ENCODE measurements at regions not wholly inside any gene's neighbourhood (a gene's known extent, or its start where the extent isn't known, plus 50 kb on each side); places are given as distances from the start of the nearest gene placed in this dataset.

- TF ChIP-seq TCF7 (CRISPR knock-in tag; IDR thresholded peaks at IDR 0.05; ENCODE audit: low read depth) (no peak), CTCF (IDR thresholded peaks at IDR 0.05) (no peak), E2F4 (CRISPR knock-in tag; IDR thresholded peaks at IDR 0.05; ENCODE audit: borderline replicate concordance, low read depth) (no peak), NR1H2 (CRISPR knock-in tag; IDR thresholded peaks at IDR 0.05) (no peak), ZNF512 (CRISPR knock-in tag; IDR thresholded peaks at IDR 0.05; ENCODE audit: borderline replicate concordance) (no peak), ATF3 (CRISPR knock-in tag; conservative IDR thresholded peaks at IDR 0.05) (no peak), ZNF281 (CRISPR knock-in tag; IDR thresholded peaks at IDR 0.05) (no peak)
Observed at GRCh38 chr5:146995878-146996277, 117.3 kb upstream of the PPP2R2B start.

Measured in WTC11 (cell line).